ENCODE measurements at regions not wholly inside any gene's neighbourhood (a gene's known extent, or its start where the extent isn't known, plus 50 kb on each side); places are given as distances from the start of the nearest gene placed in this dataset.

- DNase-seq: no peak
- no peaks in the 10 kb centered on the region for H3K9me3 Mint-ChIP-seq
- no peaks in the 10 kb centered on the region for H3K36me3 Mint-ChIP-seq (ENCODE audit: low read depth)
- intact Hi-C loops (cut with micrococcal nuclease): no loop called here
- peaks cover 7% of the 10 kb centered on the region for H3K27me3 Mint-ChIP-seq (ENCODE audit: low read depth)
- CTCF ChIA-PET: no interaction called here
- no peak overlapping the region for H3K4me3 Mint-ChIP-seq
- H3K27ac Mint-ChIP-seq: no peak overlapping the region
- H3K4me1 Mint-ChIP-seq (ENCODE audit: low read depth): no peaks in the 10 kb centered on the region
Measured at GRCh38 chr1:232292239-232292638, 337.7 kb downstream of the SIPA1L2 start.

- no peak for DNase-seq
- peaks cover 6% of the 10 kb centered on the region for H3K27me3 Mint-ChIP-seq (ENCODE audit: low read depth)
- no peak overlapping the region for H3K27ac Mint-ChIP-seq
- no peaks in the 10 kb centered on the region for H3K36me3 Mint-ChIP-seq (ENCODE audit: low read depth)
- H3K4me3 Mint-ChIP-seq: no peak overlapping the region
- intact Hi-C loops (cut with micrococcal nuclease): no loop called here
- H3K4me1 Mint-ChIP-seq (ENCODE audit: low read depth): no peaks in the 10 kb centered on the region
- no peaks in the 10 kb centered on the region for H3K9me3 Mint-ChIP-seq
- CTCF ChIA-PET: no interaction called here
Measured at GRCh38 chr1:232291681-232292080, 338.3 kb downstream of the SIPA1L2 start.

DNA sequence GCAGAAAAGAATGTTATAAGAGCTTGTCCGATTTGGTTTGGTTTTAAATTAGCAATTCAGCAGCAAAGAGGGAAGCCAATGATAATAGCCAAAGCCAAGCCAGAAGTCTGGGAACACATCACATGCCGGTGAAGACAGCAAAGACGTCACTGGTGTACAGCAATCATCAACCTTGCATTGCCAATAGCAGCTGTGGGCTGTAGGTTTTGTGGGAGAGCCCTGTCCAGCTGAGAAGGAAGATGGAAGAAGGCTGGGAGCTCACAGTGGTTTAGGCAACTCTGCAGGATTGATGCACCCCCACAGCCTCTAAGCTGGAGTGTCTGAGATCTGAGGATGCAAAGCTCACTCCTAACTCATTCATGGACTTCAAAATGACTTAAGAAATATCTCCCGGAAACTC is 338.7 kb downstream of the SIPA1L2 start:
- no peak for DNase-seq
- CTCF ChIA-PET: no interaction called here
- intact Hi-C loops (cut with micrococcal nuclease): no loop called here
- peaks cover 6% of the 10 kb centered on the region for H3K27me3 Mint-ChIP-seq (ENCODE audit: low read depth)
- no peaks in the 10 kb centered on the region for H3K4me1 Mint-ChIP-seq (ENCODE audit: low read depth)
- no peaks in the 10 kb centered on the region for H3K9me3 Mint-ChIP-seq
- H3K27ac Mint-ChIP-seq: no peak overlapping the region
- no peaks in the 10 kb centered on the region for H3K36me3 Mint-ChIP-seq (ENCODE audit: low read depth)
- H3K4me3 Mint-ChIP-seq: no peak overlapping the region

DNA sequence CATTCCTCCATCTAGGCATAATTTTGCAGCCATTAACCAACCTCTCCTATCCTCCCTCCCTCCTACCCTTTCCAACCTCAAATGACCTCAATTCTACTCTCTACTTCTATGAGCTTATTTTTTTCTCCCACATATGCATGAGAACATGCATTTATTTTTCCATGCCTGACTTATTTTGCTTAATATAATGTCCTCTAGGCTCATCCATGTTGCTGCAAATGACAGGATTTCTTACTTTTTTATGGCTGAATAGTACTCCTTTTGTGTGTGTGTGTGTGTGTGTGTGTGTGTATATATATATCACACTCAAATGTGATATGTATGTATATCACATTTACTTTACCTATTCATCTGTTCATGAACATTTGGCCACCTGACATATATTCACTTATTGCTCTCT is 339.4 kb downstream of the SIPA1L2 start:
- H3K4me3 Mint-ChIP-seq: no peak overlapping the region
- DNase-seq: no peak
- H3K36me3 Mint-ChIP-seq (ENCODE audit: low read depth): no peaks in the 10 kb centered on the region
- CTCF ChIA-PET: no interaction called here
- no peak overlapping the region for H3K27ac Mint-ChIP-seq
- no peaks in the 10 kb centered on the region for H3K9me3 Mint-ChIP-seq
- H3K27me3 Mint-ChIP-seq (ENCODE audit: low read depth): peaks cover 6% of the 10 kb centered on the region
- intact Hi-C loops (cut with micrococcal nuclease): no loop called here
- H3K4me1 Mint-ChIP-seq (ENCODE audit: low read depth): no peaks in the 10 kb centered on the region

DNA sequence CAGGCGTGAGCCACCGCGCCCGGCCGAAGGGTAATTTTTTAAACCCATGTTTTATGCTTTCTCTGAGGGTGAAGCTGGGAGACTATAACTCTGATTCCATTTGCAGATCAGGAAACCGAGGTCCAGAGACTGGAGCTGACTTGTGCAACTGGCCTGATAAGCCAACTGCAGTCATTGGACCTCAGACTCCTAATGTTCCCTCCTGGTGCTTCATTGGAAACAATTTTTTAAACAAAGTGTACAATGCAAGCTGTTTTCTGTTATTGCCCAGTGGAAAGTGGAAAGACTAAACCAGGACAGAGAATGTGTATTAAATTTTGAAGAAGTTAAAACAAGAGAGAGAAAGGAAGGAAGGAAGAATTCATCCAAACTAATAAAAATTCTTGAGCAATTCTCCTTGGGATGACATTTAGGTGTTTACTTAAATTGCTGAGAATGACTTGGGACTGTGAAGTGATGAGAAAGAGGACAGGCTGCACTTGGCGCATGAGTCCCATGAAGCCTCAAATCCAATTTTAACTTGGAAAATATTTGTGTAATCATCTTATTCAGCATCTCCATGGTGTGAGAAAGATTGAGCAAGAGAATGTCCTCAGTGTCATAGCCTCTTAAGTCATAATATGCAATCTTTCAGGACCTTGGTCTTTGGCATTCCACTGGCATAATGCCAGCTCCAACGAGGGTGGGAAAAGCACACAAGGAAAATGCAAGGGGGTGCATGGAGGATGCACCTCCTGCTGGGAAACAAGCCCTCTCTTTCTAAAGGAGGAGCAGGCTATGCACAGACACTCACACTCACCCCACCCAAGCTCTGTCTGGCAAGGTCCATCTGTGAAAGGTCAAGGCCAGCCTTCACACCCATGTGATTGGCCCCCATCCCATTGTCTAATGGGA is 342.0 kb downstream of the SIPA1L2 start:
- peaks cover 2% of the 10 kb centered on the region for H3K27me3 Mint-ChIP-seq (ENCODE audit: low read depth)
- CTCF ChIA-PET: interaction anchor here (0.6 kb wide), 1 partner anchor 375 kb away, joined by 3 read pairs; no protein-coding TSS in a partner anchor
- no peaks in the 10 kb centered on the region for H3K36me3 Mint-ChIP-seq (ENCODE audit: low read depth)
- no peak overlapping the region for H3K4me3 Mint-ChIP-seq
- no peak overlapping the region for H3K27ac Mint-ChIP-seq
- DNase-seq: no peak
- no peaks in the 10 kb centered on the region for H3K4me1 Mint-ChIP-seq (ENCODE audit: low read depth)
- intact Hi-C loops (cut with micrococcal nuclease): no loop called here
- no peaks in the 10 kb centered on the region for H3K9me3 Mint-ChIP-seq

GRCh38 chr1:232285138-232285537 is 344.8 kb downstream of the SIPA1L2 start:
- DNase-seq: no peak
- CTCF ChIA-PET: interaction anchor here (0.6 kb wide), 2 partner anchors 22 to 244 kb away, joined by 3 to 4 read pairs; no protein-coding TSS in a partner anchor
- H3K36me3 Mint-ChIP-seq (ENCODE audit: low read depth): no peaks in the 10 kb centered on the region
- intact Hi-C loops (cut with micrococcal nuclease): no loop called here
- H3K27me3 Mint-ChIP-seq (ENCODE audit: low read depth): no peaks in the 10 kb centered on the region
- no peaks in the 10 kb centered on the region for H3K9me3 Mint-ChIP-seq
- no peak overlapping the region for H3K4me3 Mint-ChIP-seq
- no peaks in the 10 kb centered on the region for H3K4me1 Mint-ChIP-seq (ENCODE audit: low read depth)
- H3K27ac Mint-ChIP-seq: no peak overlapping the region

DNA sequence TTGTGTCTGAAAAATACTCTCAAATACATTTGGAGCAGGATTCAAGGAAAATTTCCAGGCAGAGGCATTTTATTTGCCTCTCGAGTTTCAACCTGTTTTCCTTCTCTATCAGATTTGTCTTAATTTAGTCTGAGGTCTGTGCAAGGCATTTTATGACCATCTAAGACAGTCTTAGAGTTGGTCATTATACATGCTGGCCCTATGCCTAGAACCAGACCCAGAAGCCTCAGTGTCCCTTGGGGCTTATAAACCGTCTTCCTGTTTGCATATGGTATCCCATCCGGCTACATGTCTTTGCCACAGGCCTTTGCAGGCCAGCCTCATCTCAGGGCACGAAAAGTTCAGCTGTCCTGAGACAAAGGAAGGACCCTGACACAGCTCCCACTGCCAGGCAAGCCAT is 346.1 kb downstream of the SIPA1L2 start:
- Mint-ChIP-seq H3K27me3 (ENCODE audit: low read depth) (no peaks in the 10 kb centered on the region), H3K4me3 (no peak overlapping the region), H3K36me3 (ENCODE audit: low read depth) (no peaks in the 10 kb centered on the region), H3K27ac (no peak overlapping the region), H3K4me1 (ENCODE audit: low read depth) (no peaks in the 10 kb centered on the region), H3K9me3 (no peaks in the 10 kb centered on the region)
- CTCF ChIA-PET: interaction anchor here (0.8 kb wide), 1 partner anchor 10 kb away, joined by 3 read pairs; no protein-coding TSS in a partner anchor
- intact Hi-C loops (cut with micrococcal nuclease): no loop called here
- DNase-seq: no peak

GRCh38 chr1:232282498-232282897 is 347.4 kb downstream of the SIPA1L2 start:
- CTCF ChIA-PET: no interaction called here
- Mint-ChIP-seq H3K27me3 (ENCODE audit: low read depth) (no peaks in the 10 kb centered on the region), H3K4me3 (no peak overlapping the region), H3K27ac (no peak overlapping the region), H3K9me3 (no peaks in the 10 kb centered on the region), H3K36me3 (ENCODE audit: low read depth) (no peaks in the 10 kb centered on the region), H3K4me1 (ENCODE audit: low read depth) (no peaks in the 10 kb centered on the region)
- DNase-seq: no peak
- intact Hi-C loops (cut with micrococcal nuclease): no loop called here

- CTCF ChIA-PET: no interaction called here
- intact Hi-C loops (cut with micrococcal nuclease): no loop called here
- no peak overlapping the region for H3K4me3 Mint-ChIP-seq
Measured at GRCh38 chr1:232280910-232281309, 349.0 kb downstream of the SIPA1L2 start.

DNA sequence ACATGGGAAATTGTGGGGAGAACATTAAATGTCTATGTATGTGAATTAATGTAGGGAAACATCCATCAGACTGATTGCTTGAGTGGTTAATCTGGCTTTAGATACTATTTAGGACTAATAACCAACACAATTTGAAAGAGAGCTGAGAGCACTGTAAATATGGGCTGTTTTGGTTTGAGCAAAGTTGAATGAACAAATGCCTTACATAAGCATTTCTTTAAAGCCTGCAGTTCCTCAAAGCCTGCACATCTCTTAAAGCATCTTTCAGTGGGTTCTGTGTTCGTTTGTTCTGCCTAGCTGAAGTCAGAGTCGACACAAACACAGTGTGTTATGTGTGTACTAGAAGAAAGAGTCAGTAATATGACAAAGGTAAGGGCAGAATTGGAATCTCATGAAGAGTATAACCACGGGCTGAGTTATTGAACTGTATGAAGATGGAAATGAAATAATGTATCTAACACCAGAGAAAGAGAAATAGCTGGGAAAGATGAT is 350.0 kb downstream of the SIPA1L2 start:
- intact Hi-C loops (cut with micrococcal nuclease): no loop called here
- CTCF ChIA-PET: no interaction called here

More at GRCh38 chr1:232280910-232281309, 349.0 kb downstream of the SIPA1L2 start:
- H3K27ac Mint-ChIP-seq: no peak overlapping the region
- H3K36me3 Mint-ChIP-seq (ENCODE audit: low read depth): no peaks in the 10 kb centered on the region
- no peaks in the 10 kb centered on the region for H3K4me1 Mint-ChIP-seq (ENCODE audit: low read depth)
- DNase-seq: no peak
- no peaks in the 10 kb centered on the region for H3K27me3 Mint-ChIP-seq (ENCODE audit: low read depth)
- H3K9me3 Mint-ChIP-seq: no peaks in the 10 kb centered on the region

DNA sequence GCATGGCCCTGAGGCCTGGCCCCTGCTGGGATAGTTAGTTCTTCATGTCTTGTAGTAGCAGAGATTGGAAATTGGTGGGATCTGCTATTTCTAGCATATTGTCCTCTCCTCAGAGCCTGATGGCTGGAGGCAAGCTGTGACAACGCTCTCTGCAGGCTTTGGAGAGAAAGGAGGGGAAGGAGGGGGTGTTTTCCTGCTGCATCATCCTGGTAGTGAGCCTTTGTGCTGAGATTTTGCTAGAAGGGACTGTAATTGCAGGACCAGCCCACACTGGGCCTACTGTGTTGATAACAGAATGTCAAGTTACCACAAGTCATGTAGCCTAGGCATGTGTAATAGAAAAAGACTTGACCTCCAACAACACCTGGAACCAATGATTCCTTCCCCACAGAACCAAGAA is 351.0 kb downstream of the SIPA1L2 start:
- CTCF ChIA-PET: interaction anchor here (0.7 kb wide), 1 partner anchor 1068 kb away, joined by 3 read pairs; no protein-coding TSS in a partner anchor
- intact Hi-C loops (cut with micrococcal nuclease): no loop called here
- H3K27me3 Mint-ChIP-seq (ENCODE audit: low read depth): peaks cover 2% of the 10 kb centered on the region
- H3K36me3 Mint-ChIP-seq (ENCODE audit: low read depth): no peaks in the 10 kb centered on the region
- H3K9me3 Mint-ChIP-seq: no peaks in the 10 kb centered on the region
- no peak overlapping the region for H3K4me3 Mint-ChIP-seq
- DNase-seq: no peak
- H3K27ac Mint-ChIP-seq: no peak overlapping the region
- H3K4me1 Mint-ChIP-seq (ENCODE audit: low read depth): no peaks in the 10 kb centered on the region

More for the DNA sequence above, 350.0 kb downstream of the SIPA1L2 start:
- no peak overlapping the region for H3K27ac Mint-ChIP-seq
- DNase-seq: no peak
- no peaks in the 10 kb centered on the region for H3K27me3 Mint-ChIP-seq (ENCODE audit: low read depth)
- no peaks in the 10 kb centered on the region for H3K9me3 Mint-ChIP-seq
- no peaks in the 10 kb centered on the region for H3K4me1 Mint-ChIP-seq (ENCODE audit: low read depth)
- H3K4me3 Mint-ChIP-seq: no peak overlapping the region
- H3K36me3 Mint-ChIP-seq (ENCODE audit: low read depth): no peaks in the 10 kb centered on the region

DNA sequence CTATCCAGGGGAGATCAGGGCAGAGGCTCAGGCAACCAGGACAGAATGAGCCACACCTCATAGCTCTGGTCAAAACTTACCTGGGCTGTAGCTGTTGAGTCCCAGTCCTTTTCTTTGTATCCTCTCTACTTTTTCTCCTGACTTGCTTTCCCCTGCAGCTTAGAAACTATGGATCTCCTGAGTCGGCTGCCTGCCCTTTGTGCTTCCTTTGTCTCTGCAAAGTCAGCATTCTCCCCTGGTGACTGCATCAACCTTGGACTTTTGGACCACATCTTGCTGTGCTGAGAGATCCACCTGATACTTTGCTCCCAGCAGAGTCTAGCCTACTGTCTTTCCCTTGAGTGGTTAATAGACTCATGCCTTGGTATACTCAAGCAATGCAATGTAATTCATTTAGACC is 353.3 kb downstream of the SIPA1L2 start:
- CTCF ChIA-PET: no interaction called here
- H3K4me1 Mint-ChIP-seq (ENCODE audit: low read depth): no peaks in the 10 kb centered on the region
- intact Hi-C loops (cut with micrococcal nuclease): no loop called here

More for the DNA sequence above, 353.3 kb downstream of the SIPA1L2 start:
- H3K27me3 Mint-ChIP-seq (ENCODE audit: low read depth): peaks cover 6% of the 10 kb centered on the region
- H3K4me3 Mint-ChIP-seq: no peak overlapping the region
- no peak for DNase-seq
- H3K9me3 Mint-ChIP-seq: no peaks in the 10 kb centered on the region
- no peak overlapping the region for H3K27ac Mint-ChIP-seq
- no peaks in the 10 kb centered on the region for H3K36me3 Mint-ChIP-seq (ENCODE audit: low read depth)

Data from activated naive CD4-positive, alpha-beta T cell treated with anti-CD3 and anti-CD28 coated beads for 36 hours (primary cell).